Mesenchymal stem cell (in vitro differentiated cells and primary cell): ENCODE measurements at regions not wholly inside any gene's neighbourhood (a gene's known extent, or its start where the extent isn't known, plus 50 kb on each side); places are given as distances from the start of the nearest gene placed in this dataset.

Source experiments
- DNase-seq: peaks from one replicate; pipeline ENCODE4 v3.0.0-alpha.2; 2013
- H2AFZ ChIP-seq: one replicate; pipeline ENCODE4 v1.6.1; 2013; ENCODE audit warnings: low read depth, mild to moderate bottlenecking, control low read depth, inconsistent platforms, low read length, moderate library complexity
- H2AK5ac ChIP-seq: 2 replicates; pipeline ENCODE4 v1.6.1; 2013; ENCODE audit warnings: low read length, moderate library complexity, mild to moderate bottlenecking, inconsistent platforms; ENCODE audit not compliant: severe bottlenecking
- H2BK120ac ChIP-seq: one replicate; pipeline ENCODE4 v1.6.1; 2013; ENCODE audit warnings: low read depth, mild to moderate bottlenecking, inconsistent platforms, low read length, moderate library complexity
- H2BK12ac ChIP-seq, 2 experiments: one replicate each; pipeline ENCODE4 v1.6.1; 2013; ENCODE audit warnings: inconsistent platforms in 2 of 2, low read length in 2 of 2, mild to moderate bottlenecking in 2 of 2, moderate library complexity in 2 of 2, control low read depth in 1 of 2
- H2BK15ac ChIP-seq: one replicate; pipeline ENCODE4 v1.6.1; 2013; ENCODE audit warnings: mild to moderate bottlenecking, low read depth, inconsistent platforms; ENCODE audit not compliant: poor library complexity, severe bottlenecking
- H2BK5ac ChIP-seq: 2 replicates; pipeline ENCODE4 v1.6.1; 2013; ENCODE audit warnings: low read depth, mild to moderate bottlenecking, low read length, control low read depth, inconsistent platforms; ENCODE audit not compliant: poor library complexity, severe bottlenecking
- H3K14ac ChIP-seq, 2 experiments: one replicate each; pipeline ENCODE4 v1.6.1; 2013; ENCODE audit warnings: inconsistent platforms in 2 of 2, low read length in 2 of 2, control low read depth in 1 of 2, mild to moderate bottlenecking in 1 of 2, moderate library complexity in 1 of 2
- H3K18ac ChIP-seq, 2 experiments: one replicate each; pipeline ENCODE4 v1.6.1; 2013; ENCODE audit warnings: inconsistent platforms in 2 of 2, low read length in 2 of 2, control low read depth in 1 of 2, low read depth in 1 of 2, mild to moderate bottlenecking in 1 of 2
- H3K23ac ChIP-seq, 2 experiments: one replicate each; pipeline ENCODE4 v1.6.1; 2013; ENCODE audit warnings: inconsistent platforms in 2 of 2, low read length in 2 of 2, mild to moderate bottlenecking in 2 of 2, moderate library complexity in 2 of 2, control low read depth in 1 of 2
- H3K27ac ChIP-seq: 2 replicates; pipeline ENCODE4 v1.5.1; 2013; ENCODE audit warnings: mild to moderate bottlenecking, moderate library complexity, low read length, control low read depth, inconsistent platforms; ENCODE audit not compliant: poor library complexity, severe bottlenecking
- H3K27me3 ChIP-seq, 2 experiments: 2 replicates each; pipeline versions ENCODE4 v1.6.1 to v1.7.0; 2013; ENCODE audit warnings: low read length in 2 of 2, mild to moderate bottlenecking in 2 of 2, moderate library complexity in 2 of 2, control low read depth in 1 of 2, inconsistent platforms in 1 of 2; ENCODE audit not compliant: control insufficient read depth in 1 of 2, insufficient read depth in 1 of 2
- H3K36me3 ChIP-seq, 2 experiments: 2 replicates each; pipeline versions ENCODE4 v1.6.1 to v1.7.0; 2013; ENCODE audit warnings: low read length in 2 of 2, control low read depth in 1 of 2, inconsistent platforms in 1 of 2, low read depth in 1 of 2, mild to moderate bottlenecking in 1 of 2; ENCODE audit not compliant: insufficient read depth in 2 of 2, control insufficient read depth in 1 of 2
- H3K4ac ChIP-seq, 2 experiments: one replicate each; pipeline ENCODE4 v1.6.1; 2013; ENCODE audit warnings: inconsistent platforms in 2 of 2, low read length in 2 of 2, mild to moderate bottlenecking in 2 of 2, moderate library complexity in 2 of 2, control low read depth in 1 of 2, low read depth in 1 of 2
- H3K4me1 ChIP-seq: 2 replicates; pipeline ENCODE4 v1.6.1; 2013; ENCODE audit warnings: low read depth, low read length, control low read depth; ENCODE audit not compliant: control insufficient read depth, insufficient read depth
- H3K4me2 ChIP-seq: 2 replicates; pipeline ENCODE4 v1.6.1; 2013; ENCODE audit warnings: low read length, mild to moderate bottlenecking, inconsistent platforms; ENCODE audit not compliant: poor library complexity, severe bottlenecking
- H3K4me3 ChIP-seq, 2 experiments: 2 replicates each; pipeline versions ENCODE4 v1.5.1 to v1.7.0; 2013; ENCODE audit warnings: low read length in 2 of 2, mild to moderate bottlenecking in 2 of 2, control low read depth in 1 of 2, low read depth in 1 of 2; ENCODE audit not compliant: insufficient read depth in 1 of 2
- H3K79me1 ChIP-seq: replicated peaks from 2 replicates; pipeline ENCODE4 v1.6.1; 2013; ENCODE audit warnings: mild to moderate bottlenecking, control low read depth, low read length, inconsistent platforms; ENCODE audit not compliant: poor library complexity, severe bottlenecking
- H3K9ac ChIP-seq: 2 replicates; pipeline ENCODE4 v1.7.0; 2013; ENCODE audit warnings: mild to moderate bottlenecking, low read length, moderate library complexity
- H3K9me3 ChIP-seq: 2 replicates; pipeline ENCODE4 v1.7.0; 2013; ENCODE audit warnings: mild to moderate bottlenecking, low read length; ENCODE audit not compliant: control insufficient read depth
- H4K8ac ChIP-seq: one replicate; pipeline ENCODE4 v1.6.1; 2013; ENCODE audit warnings: inconsistent platforms, mild to moderate bottlenecking, low read length, moderate library complexity
- H4K91ac ChIP-seq: one replicate; pipeline ENCODE4 v1.6.1; 2013; ENCODE audit warnings: mild to moderate bottlenecking, low read length, inconsistent platforms
- WGBS: methylation state at CpG from one replicate; pipeline ENCODE4 v1.1.7; 2013; ENCODE audit warnings: mixed read lengths; 5-methylcytosine and 5-hydroxymethylcytosine counted together

- H3K9me3 ChIP-seq = no peaks in the 10 kb centered on the region
- DNase-seq = no peak
- WGBS = 74% methylated on average over 7 of the region's 7 CpGs
- H4K91ac ChIP-seq = no peak overlapping the region
- no peaks in the 10 kb centered on the region for H3K36me3 ChIP-seq
- no peak overlapping the region for H2AK5ac ChIP-seq
- no peak overlapping the region for H3K4me2 ChIP-seq
- H2BK5ac ChIP-seq = no peak overlapping the region
- no peak overlapping the region for H2BK12ac ChIP-seq
- no peak overlapping the region for H3K23ac ChIP-seq
- H3K4ac ChIP-seq = no peak overlapping the region
- no peak overlapping the region for H3K18ac ChIP-seq
- no peaks in the 10 kb centered on the region for H3K4me1 ChIP-seq
- no peak overlapping the region for H2BK15ac ChIP-seq
- no peak overlapping the region for H2AFZ ChIP-seq
- H3K79me1 ChIP-seq = no peaks in the 10 kb centered on the region
- no peak overlapping the region for H4K8ac ChIP-seq
- no peak overlapping the region for H3K27ac ChIP-seq
- no peaks in the 10 kb centered on the region for H3K27me3 ChIP-seq
- no peak overlapping the region for H3K4me3 ChIP-seq
- H3K9ac ChIP-seq = no peak overlapping the region
- no peak overlapping the region for H3K14ac ChIP-seq
- H2BK120ac ChIP-seq = no peak overlapping the region
Measured at GRCh38 chr1:4063516-4063915, 163.4 kb upstream of the C1orf174 start.

GRCh38 chr1:4064150-4064889 lies 164.2 kb upstream of the C1orf174 start:
- WGBS = 77% methylated on average over 7 of the region's 7 CpGs

GRCh38 chr1:4066860-4067599 lies 167.0 kb upstream of the C1orf174 start:
- Histone ChIP-seq H3K36me3 (no peaks in the 10 kb centered on the region), H2BK15ac (no peak overlapping the region), H3K4ac (no peak overlapping the region), H3K79me1 (no peaks in the 10 kb centered on the region), H3K27ac (no peak overlapping the region), H3K27me3 (no peaks in the 10 kb centered on the region), H3K4me2 (no peak overlapping the region), H2BK12ac (no peak overlapping the region), H2BK120ac (no peak overlapping the region), H3K9me3 (no peaks in the 10 kb centered on the region), H2BK5ac (no peak overlapping the region), H3K18ac (no peak overlapping the region), H3K23ac (no peak overlapping the region), H2AFZ (no peak overlapping the region), H3K14ac (no peak overlapping the region), H3K4me3 (no peak overlapping the region), H3K9ac (no peak overlapping the region), H2AK5ac (no peak overlapping the region), H4K91ac (peak overlapping the region; percentile 2), H4K8ac (no peak overlapping the region), H3K4me1 (no peaks in the 10 kb centered on the region)
- DNase-seq = no peak
- 72% methylated on average over 3 of the region's 3 CpGs for WGBS

More at GRCh38 chr1:4064150-4064889, 164.2 kb upstream of the C1orf174 start:
- no peak overlapping the region for H2AK5ac ChIP-seq
- H3K79me1 ChIP-seq = no peaks in the 10 kb centered on the region
- no peak overlapping the region for H2BK15ac ChIP-seq
- no peak overlapping the region for H2AFZ ChIP-seq
- no peak overlapping the region for H3K4ac ChIP-seq
- H2BK12ac ChIP-seq = no peak overlapping the region
- H3K14ac ChIP-seq = no peak overlapping the region
- H3K9me3 ChIP-seq = no peaks in the 10 kb centered on the region
- no peak overlapping the region for H3K4me3 ChIP-seq
- no peak overlapping the region for H4K8ac ChIP-seq
- H3K27me3 ChIP-seq = no peaks in the 10 kb centered on the region
- no peak overlapping the region for H3K4me2 ChIP-seq
- no peak overlapping the region for H3K27ac ChIP-seq
- H2BK5ac ChIP-seq = no peak overlapping the region
- no peak overlapping the region for H3K9ac ChIP-seq
- no peak for DNase-seq
- no peaks in the 10 kb centered on the region for H3K4me1 ChIP-seq
- H3K36me3 ChIP-seq = no peaks in the 10 kb centered on the region
- H2BK120ac ChIP-seq = no peak overlapping the region
- no peak overlapping the region for H4K91ac ChIP-seq
- no peak overlapping the region for H3K23ac ChIP-seq
- no peak overlapping the region for H3K18ac ChIP-seq

GRCh38 chr1:4068076-4068475 lies 168.0 kb upstream of the C1orf174 start:
- H3K4me1 ChIP-seq = no peaks in the 10 kb centered on the region
- no peak overlapping the region for H3K4me3 ChIP-seq
- H2AK5ac ChIP-seq = no peak overlapping the region
- H3K36me3 ChIP-seq = no peaks in the 10 kb centered on the region
- no peak overlapping the region for H2AFZ ChIP-seq
- no peak overlapping the region for H3K27ac ChIP-seq
- no peak overlapping the region for H4K8ac ChIP-seq
- no peak overlapping the region for H2BK15ac ChIP-seq
- no peak overlapping the region for H2BK5ac ChIP-seq
- no peaks in the 10 kb centered on the region for H3K79me1 ChIP-seq
- 72% methylated on average over 8 of the region's 8 CpGs for WGBS
- no peak overlapping the region for H3K18ac ChIP-seq
- no peak overlapping the region for H3K23ac ChIP-seq
- H3K27me3 ChIP-seq = no peaks in the 10 kb centered on the region
- H3K4ac ChIP-seq = no peak overlapping the region
- H2BK120ac ChIP-seq = no peak overlapping the region
- no peaks in the 10 kb centered on the region for H3K9me3 ChIP-seq
- H3K9ac ChIP-seq = no peak overlapping the region
- DNase-seq = no peak
- no peak overlapping the region for H3K14ac ChIP-seq
- H2BK12ac ChIP-seq = no peak overlapping the region
- no peak overlapping the region for H3K4me2 ChIP-seq
- no peak overlapping the region for H4K91ac ChIP-seq
